A549 (cell line): ENCODE measurements at regions not wholly inside any gene's neighbourhood (a gene's known extent, or its start where the extent isn't known, plus 50 kb on each side); places are given as distances from the start of the nearest gene placed in this dataset.

Experiments
- ATAC-seq, 2 experiments: fragments of 200-7000 bp in 1 of 2; fragments of >200 bp in 1 of 2; cut with Nextera tagmentation in 1 of 2; cut with Tn5 transposase in 1 of 2; 3 replicates each; pipeline versions ENCODE4 v1.8.0 to v1.9.1; 2018 to 2020; ENCODE audit warnings: mild to moderate bottlenecking in 1 of 2, moderate library complexity in 1 of 2
- CTCF ChIA-PET: fragments of 300-600 bp; sonication (Branson Sonifier 250); formaldehyde crosslinking; extraction: SDS; loops from one replicate; lab custom pipeline; 2021; ENCODE audit warnings: antibody characterized with exemption, inconsistent platforms; lab: Yijun Ruan, JAX
- POLR2A ChIA-PET: fragments of 350-600 bp; formaldehyde crosslinking; extraction: SDS; loops from one replicate; lab custom pipeline; 2021; ENCODE audit warnings: antibody characterized with exemption, inconsistent platforms; lab: Yijun Ruan, JAX
- DNase-seq, 2 experiments: peaks; one replicate each; pipeline versions ENCODE4 v3.0.0 to v3.0.0-alpha.2; 2011 to 2016; ENCODE audit warnings: low read depth in 1 of 2, low spot score in 1 of 2
- FAIRE-seq: peaks from 2 replicates; lab custom pipeline; 2011; peaks lifted over from hg19 to GRCh38; lab: Jason Lieb, UNC
- H3K27ac ChIP-seq, 2 experiments: fragments of >200 bp; sonication (Bioruptor Twin); formaldehyde crosslinking; 3 replicates each; pipeline ENCODE4 v1.5.1; 2016 to 2017
- H3K4me1 ChIP-seq: fragments of >200 bp; sonication (Bioruptor Twin); formaldehyde crosslinking; 3 replicates; pipeline ENCODE4 v1.6.1; 2016
- H3K4me2 ChIP-seq: fragments of >200 bp; sonication (Bioruptor Twin); formaldehyde crosslinking; 3 replicates; pipeline ENCODE4 v1.6.1; 2016
- H3K4me3 ChIP-seq: fragments of >200 bp; sonication (Bioruptor Twin); formaldehyde crosslinking; 3 replicates; pipeline ENCODE4 v1.5.1; 2016
- H3K9me3 ChIP-seq: fragments of >200 bp; sonication (Bioruptor Twin); formaldehyde crosslinking; 3 replicates; pipeline ENCODE4 v1.6.1; 2016
- ATOH8 ChIP-seq: fragments of 250-450 bp; sonication (Bioruptor Pico); IDR thresholded peaks from 2 replicates; pipeline ENCODE4 v1.5.0; 2020; ENCODE audit warnings: low read depth, mild to moderate bottlenecking, moderate library complexity
- CBX2 ChIP-seq: fragments of 200-600 bp; sonication (generic); IDR thresholded peaks from 2 replicates; pipeline ENCODE4 v1.6.1; 2016; ENCODE audit warnings: low read depth, mild to moderate bottlenecking, borderline replicate concordance
- CBX8 ChIP-seq: fragments of 200-600 bp; sonication (generic); IDR thresholded peaks from 2 replicates; pipeline ENCODE4 v1.6.1; 2016
- CEBPB ChIP-seq, 2 experiments: fragments of >200 bp in 1 of 2; sonication (Bioruptor Twin) in 1 of 2; formaldehyde crosslinking in 1 of 2; IDR thresholded peaks; 2 replicates each; pipeline ENCODE4 v1.6.1; 2012 to 2016
- CHD2 ChIP-seq: fragments of 150-350 bp; IDR thresholded peaks from 2 replicates; pipeline ENCODE4 v1.6.1; 2014; ENCODE audit warnings: low read length; ENCODE audit not compliant: partially characterized antibody
- CHD4 ChIP-seq: fragments of 200-600 bp; sonication (generic); IDR thresholded peaks from 2 replicates; pipeline ENCODE4 v1.6.1; 2016; ENCODE audit warnings: antibody characterized with exemption, mild to moderate bottlenecking, borderline replicate concordance
- EHMT2 ChIP-seq: fragments of 200-600 bp; sonication (generic); IDR thresholded peaks from 2 replicates; pipeline ENCODE4 v1.6.1; 2016; ENCODE audit warnings: antibody characterized with exemption, low read depth, mild to moderate bottlenecking, moderate library complexity
- FOSB ChIP-seq: fragments of 250-450 bp; sonication (Bioruptor Pico); IDR thresholded peaks from 2 replicates; pipeline ENCODE4 v1.5.0; 2020; ENCODE audit warnings: mild to moderate bottlenecking, moderate library complexity
- FOSL2 ChIP-seq, 2 experiments: fragments of 450-650 bp in 1 of 2; fragments of >200 bp in 1 of 2; sonication (Bioruptor Twin) in 1 of 2; formaldehyde crosslinking; IDR thresholded peaks; 2 replicates each; pipeline versions ENCODE4 v1.5.0 to v1.6.1; 2016 to 2020; ENCODE audit warnings: mild to moderate bottlenecking in 1 of 2, moderate library complexity in 1 of 2
- GATA3 ChIP-seq: IDR thresholded peaks from 2 replicates; pipeline ENCODE4 v1.6.1; 2012; ENCODE audit warnings: borderline replicate concordance
- HOXA7 ChIP-seq: fragments of 250-450 bp; sonication (Bioruptor Pico); IDR thresholded peaks from 2 replicates; pipeline ENCODE4 v1.5.0; 2020; ENCODE audit warnings: mild to moderate bottlenecking, moderate library complexity
- MAFK ChIP-seq: fragments of 450-650 bp; IDR thresholded peaks from 2 replicates; pipeline ENCODE4 v1.6.1; 2014; ENCODE audit not compliant: partially characterized antibody
- MYC ChIP-seq: IDR thresholded peaks from 2 replicates; pipeline ENCODE4 v1.6.1; 2012; ENCODE audit warnings: mild to moderate bottlenecking, inconsistent platforms, low read length, improper control_type of control experiment, borderline replicate concordance
- NFE2L2 ChIP-seq: fragments of 150-350 bp; conservative IDR thresholded peaks from 2 replicates; pipeline ENCODE4 v1.6.1; 2014; ENCODE audit warnings: low read length
- NPAS2 ChIP-seq: fragments of 250-450 bp; sonication (Bioruptor Pico); IDR thresholded peaks from 2 replicates; pipeline ENCODE4 v1.8.0; 2022; ENCODE audit warnings: mild to moderate bottlenecking, moderate library complexity, borderline replicate concordance
- RARB ChIP-seq: fragments of 250-450 bp; sonication (Bioruptor Pico); IDR thresholded peaks from 2 replicates; pipeline ENCODE4 v1.8.0; 2021; ENCODE audit warnings: mild to moderate bottlenecking, moderate library complexity
- RCOR1 ChIP-seq: fragments of 150-350 bp; IDR thresholded peaks from 2 replicates; pipeline ENCODE4 v1.6.1; 2014; ENCODE audit warnings: antibody characterized with exemption, low read length, low read depth
- REST ChIP-seq: fragments of 200-600 bp; sonication (generic); IDR thresholded peaks from 2 replicates; pipeline ENCODE4 v1.6.1; 2016; ENCODE audit warnings: antibody characterized with exemption, mild to moderate bottlenecking, moderate library complexity
- RFX5 ChIP-seq: fragments of 450-650 bp; IDR thresholded peaks from 2 replicates; pipeline ENCODE4 v1.7.1; 2014; ENCODE audit warnings: antibody characterized with exemption, mild to moderate bottlenecking, moderate library complexity
- ZC3H11A ChIP-seq: fragments of 450-650 bp; IDR thresholded peaks from 2 replicates; pipeline ENCODE4 v1.6.1; 2014; ENCODE audit warnings: antibody characterized with exemption, mild to moderate bottlenecking
- ZNF302 ChIP-seq: fragments of 250-450 bp; sonication (Bioruptor Pico); IDR thresholded peaks from 2 replicates; pipeline ENCODE4 v1.9.0; 2021; ENCODE audit warnings: inconsistent platforms, mild to moderate bottlenecking, moderate library complexity
- WGBS: methylation state at CpG from one replicate; pipeline ENCODE4 v1.1.6; 2017; ENCODE audit errors: missing lambda C conversion rate; 5-methylcytosine and 5-hydroxymethylcytosine counted together
- TF ChIP-seq, protein P1 (sequence below): fragments of >200 bp; sonication (Bioruptor Twin); formaldehyde crosslinking; IDR thresholded peaks from 2 replicates; pipeline ENCODE4 v1.6.1; 2016
- TF ChIP-seq, protein P2 (sequence below): IDR thresholded peaks from 2 replicates; pipeline ENCODE4 v1.6.1; 2012

DNA sequence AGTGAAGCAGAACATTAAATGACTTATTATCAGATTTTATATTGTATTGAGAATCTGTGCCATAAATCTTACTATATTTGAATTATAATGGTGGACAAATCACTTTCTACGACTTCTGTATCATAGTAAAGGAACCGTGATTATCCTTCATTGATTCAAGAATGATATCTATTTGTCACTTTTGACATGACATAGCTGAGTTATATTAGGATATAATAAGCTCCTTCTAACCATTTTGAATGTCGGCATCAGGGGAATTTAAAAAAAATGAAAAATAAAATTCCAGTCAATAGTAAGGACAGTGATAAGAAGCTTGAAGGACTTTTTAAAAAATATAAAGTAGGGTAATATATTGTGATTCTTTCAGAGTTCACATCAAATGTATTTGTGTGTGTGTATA is 338.9 kb upstream of the ACO1 start:
- FAIRE-seq = no peak

GRCh38 chr9:32067261-32067660 is 317.2 kb upstream of the ACO1 start:
- no peak for ATAC-seq
- WGBS = 2% methylated on average over 1 of the region's 1 CpG
- Histone ChIP-seq H3K9me3 (no peaks in the 10 kb centered on the region), H3K4me3 (no peak overlapping the region), H3K4me1 (no peaks in the 10 kb centered on the region), H3K27ac (no peak overlapping the region), H3K4me2 (no peak overlapping the region)
- FAIRE-seq = no peak
- ChIA-PET POLR2A (no interaction called here), CTCF (no interaction called here)
- DNase-seq = no peak
- TF ChIP-seq EHMT2 = no peak
- TF ChIP-seq, protein P1, sequence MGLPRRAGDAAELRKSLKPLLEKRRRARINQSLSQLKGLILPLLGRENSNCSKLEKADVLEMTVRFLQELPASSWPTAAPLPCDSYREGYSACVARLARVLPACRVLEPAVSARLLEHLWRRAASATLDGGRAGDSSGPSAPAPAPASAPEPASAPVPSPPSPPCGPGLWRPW = no peak
- TF ChIP-seq ATOH8 = no peak
- no peak for TF ChIP-seq NFE2L2
- no peak for TF ChIP-seq CBX8
- TF ChIP-seq CHD2 = no peak
- TF ChIP-seq, protein P2, sequence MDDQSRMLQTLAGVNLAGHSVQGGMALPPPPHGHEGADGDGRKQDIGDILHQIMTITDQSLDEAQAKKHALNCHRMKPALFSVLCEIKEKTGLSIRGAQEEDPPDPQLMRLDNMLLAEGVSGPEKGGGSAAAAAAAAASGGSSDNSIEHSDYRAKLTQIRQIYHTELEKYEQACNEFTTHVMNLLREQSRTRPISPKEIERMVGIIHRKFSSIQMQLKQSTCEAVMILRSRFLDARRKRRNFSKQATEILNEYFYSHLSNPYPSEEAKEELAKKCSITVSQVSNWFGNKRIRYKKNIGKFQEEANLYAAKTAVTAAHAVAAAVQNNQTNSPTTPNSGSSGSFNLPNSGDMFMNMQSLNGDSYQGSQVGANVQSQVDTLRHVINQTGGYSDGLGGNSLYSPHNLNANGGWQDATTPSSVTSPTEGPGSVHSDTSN = no peak
- no peak for TF ChIP-seq HOXA7 (CRISPR knock-in tag)
- TF ChIP-seq RFX5 = no peak
- no peak for TF ChIP-seq RARB (CRISPR knock-in tag)
- TF ChIP-seq FOSL2 (IDR thresholded peaks at IDR 0.05) = no peak
- TF ChIP-seq FOSL2 (CRISPR knock-in tag; IDR thresholded peaks at IDR 0.05) = no peak
- no peak for TF ChIP-seq ZC3H11A
- TF ChIP-seq FOSB (CRISPR knock-in tag) = no peak
- no peak for TF ChIP-seq CEBPB (IDR thresholded peaks at IDR 0.05)
- no peak for TF ChIP-seq CHD4
- TF ChIP-seq REST = no peak

More for the DNA sequence above, 338.9 kb upstream of the ACO1 start:
- Histone ChIP-seq H3K9me3 (no peaks in the 10 kb centered on the region), H3K4me2 (no peak overlapping the region), H3K4me1 (no peaks in the 10 kb centered on the region), H3K4me3 (no peak overlapping the region), H3K27ac (no peak overlapping the region)
- TF ChIP-seq ZNF302 (CRISPR knock-in tag) (no peak), GATA3 (no peak), RCOR1 (no peak), CBX2 (no peak), NPAS2 (CRISPR knock-in tag) (no peak), ATOH8 (no peak), MYC (no peak), MAFK (no peak)
- no peak for ATAC-seq
- POLR2A ChIA-PET = no interaction called here
- CTCF ChIA-PET = no interaction called here
- no peak for DNase-seq
- WGBS = 12% methylated on average over 3 of the region's 3 CpGs
